ENCODE measurements at regions not wholly inside any gene's neighbourhood (a gene's known extent, or its start where the extent isn't known, plus 50 kb on each side); places are given as distances from the start of the nearest gene placed in this dataset.

DNA sequence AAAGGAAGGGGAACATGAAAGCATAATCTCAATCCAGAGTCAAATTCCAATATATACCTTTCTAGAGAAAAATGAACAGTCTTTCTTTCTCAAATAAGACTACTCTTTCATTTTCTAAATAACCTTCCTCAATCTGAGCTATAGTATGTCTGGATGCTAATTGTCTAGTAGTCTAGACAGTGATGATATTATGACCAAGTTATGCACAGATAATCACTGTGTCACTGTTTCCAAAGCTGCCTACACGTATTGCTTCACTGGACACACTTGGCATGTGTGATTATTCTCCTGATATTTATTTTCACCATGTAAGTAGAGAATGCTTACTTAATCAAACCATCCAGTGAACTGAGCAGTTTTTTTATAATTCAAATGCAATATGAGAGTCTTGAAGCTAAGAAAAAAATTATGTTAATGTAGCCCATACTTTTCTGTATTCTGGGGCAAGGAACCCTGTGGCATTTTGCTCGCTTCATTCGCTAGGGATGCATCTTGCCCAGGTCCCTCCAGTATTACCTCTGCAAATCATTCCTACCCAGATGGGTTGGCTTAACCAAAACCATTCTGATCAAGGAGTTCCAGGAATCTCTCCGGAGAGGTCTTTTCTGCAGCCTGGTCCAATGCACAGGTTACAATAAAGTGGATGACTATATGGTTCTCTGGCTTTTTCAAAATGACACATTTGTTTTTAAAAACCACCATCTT is 303.1 kb upstream of the RUNX1 start:
- DNase-seq = no peak

DNA sequence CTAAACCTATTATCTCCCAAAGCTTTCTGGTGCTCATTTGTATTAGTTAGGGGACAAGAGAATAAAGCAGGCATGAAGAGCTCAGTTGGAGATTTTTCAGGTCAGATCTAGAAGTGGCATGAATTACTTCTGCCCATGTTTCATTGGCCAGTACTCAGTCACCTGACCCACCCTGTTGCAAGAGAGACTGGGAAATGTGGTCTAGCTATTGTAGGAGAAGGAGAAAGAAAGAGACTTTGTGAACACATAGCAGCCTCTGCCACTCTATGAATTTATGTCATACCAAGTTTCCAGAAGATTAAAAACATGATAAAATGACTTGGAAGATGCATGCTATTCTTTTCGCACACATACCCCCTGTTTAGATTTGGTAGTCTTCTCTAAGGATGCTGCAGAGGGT is 302.3 kb upstream of the RUNX1 start:
- no peak for DNase-seq

DNA sequence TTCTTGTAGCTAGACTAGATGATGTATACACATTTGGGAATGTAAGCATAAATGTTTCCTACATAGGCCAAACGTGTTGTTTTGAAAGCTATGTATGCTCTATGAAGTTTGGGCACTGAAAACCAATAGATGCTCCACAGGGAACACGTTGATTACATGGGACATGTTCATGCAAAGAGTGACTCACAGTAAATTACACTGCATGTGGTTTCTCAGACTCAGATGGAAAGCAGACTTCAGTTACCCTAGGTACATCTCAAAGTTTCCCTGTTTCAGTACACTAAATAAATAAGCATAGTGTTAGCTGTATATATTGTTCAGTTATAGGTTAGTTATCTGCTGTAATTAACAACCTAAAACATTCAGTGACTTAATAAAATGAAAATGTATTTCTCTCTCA is 301.9 kb upstream of the RUNX1 start:
- DNase-seq = no peak

DNA sequence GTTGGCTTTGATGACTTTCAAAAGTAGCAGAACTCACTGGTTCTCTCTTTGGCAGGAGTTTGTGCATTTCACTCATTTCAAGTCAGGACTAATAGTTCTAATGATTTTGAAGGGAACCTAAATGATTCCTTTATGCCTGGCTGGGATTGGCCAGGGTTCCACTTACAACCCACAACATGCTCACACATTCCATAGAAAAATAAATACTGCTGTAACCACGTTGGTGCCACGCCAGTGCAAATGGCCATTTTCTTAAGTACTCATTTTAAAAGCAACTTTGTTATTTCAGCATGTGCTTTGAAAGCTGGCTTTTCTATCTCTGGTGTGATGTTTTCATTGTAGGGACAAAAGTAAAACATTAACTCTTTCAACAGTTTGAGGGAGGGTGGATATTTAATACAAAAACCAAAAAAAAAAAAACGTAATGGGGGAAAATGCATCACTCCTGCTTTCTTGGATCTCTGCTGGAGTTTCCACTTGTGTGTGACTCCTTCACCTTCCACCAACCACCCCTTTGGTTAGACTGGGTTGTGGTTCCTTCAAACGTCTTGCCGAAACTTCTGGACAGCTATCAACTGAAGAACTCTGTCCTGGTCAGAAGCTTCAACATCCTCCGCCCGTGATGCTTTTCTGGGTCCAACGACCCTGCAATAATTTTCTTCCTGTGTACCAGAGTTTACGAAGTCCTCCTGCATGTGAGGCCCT is 300.4 kb upstream of the RUNX1 start:
- no peak for DNase-seq

DNA sequence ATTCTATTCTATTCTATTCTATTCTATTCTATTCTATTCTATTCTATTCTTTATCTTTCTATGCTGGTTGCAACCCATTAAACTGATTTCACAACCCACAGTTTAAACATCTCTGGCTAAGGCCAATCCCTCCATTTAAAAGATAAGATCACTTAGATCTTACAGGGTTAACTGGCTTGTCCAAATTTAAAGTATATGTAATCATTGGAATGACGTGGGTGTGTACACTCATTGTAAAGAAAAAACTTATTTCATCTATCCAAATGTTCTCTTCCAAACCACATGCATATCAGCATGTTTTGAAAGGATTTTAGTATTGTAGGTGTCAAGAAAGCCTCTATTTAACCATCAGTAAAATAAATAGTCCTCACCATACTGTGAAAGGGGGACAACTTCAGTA is 299.6 kb upstream of the RUNX1 start:
- no peak for DNase-seq

DNA sequence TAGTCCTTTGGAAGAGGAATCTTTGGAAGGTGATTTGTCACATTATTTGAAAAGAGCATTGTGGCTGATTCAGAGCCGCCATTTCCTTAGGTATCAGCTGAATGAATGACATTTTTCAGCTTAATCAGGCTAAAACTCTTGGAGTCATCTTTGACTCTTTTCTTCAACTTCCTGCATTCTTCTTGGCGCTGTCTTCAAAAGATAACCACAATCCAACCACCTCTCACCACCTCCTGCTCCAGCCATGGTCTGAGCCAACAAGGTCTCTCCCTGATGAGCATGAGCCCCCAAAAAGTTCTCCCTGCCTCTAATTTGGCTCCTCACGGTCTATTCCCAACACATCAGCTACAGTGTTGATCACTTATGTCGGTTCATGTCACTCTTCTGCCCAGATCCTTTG is 297.6 kb upstream of the RUNX1 start:
- no peak for DNase-seq

DNA sequence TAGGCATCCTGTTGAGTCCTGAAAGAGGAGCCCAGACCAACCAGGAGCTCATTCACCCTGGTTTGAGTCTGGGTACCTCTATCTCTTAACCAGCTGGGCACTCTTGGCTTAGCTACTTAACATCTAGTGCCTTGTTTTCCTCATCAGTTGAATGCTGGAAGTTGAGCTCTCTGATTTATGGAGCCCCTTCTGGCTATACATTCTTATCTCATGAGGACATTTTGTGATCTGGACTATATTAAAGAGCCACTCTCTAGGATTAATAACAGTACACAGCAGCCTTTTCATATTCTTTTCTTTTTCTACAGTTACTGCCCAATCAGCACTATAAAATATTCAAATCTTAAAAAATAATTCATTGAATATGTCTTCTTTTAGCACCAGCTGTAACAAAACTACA is 296.9 kb upstream of the RUNX1 start:
- DNase-seq = no peak

DNA sequence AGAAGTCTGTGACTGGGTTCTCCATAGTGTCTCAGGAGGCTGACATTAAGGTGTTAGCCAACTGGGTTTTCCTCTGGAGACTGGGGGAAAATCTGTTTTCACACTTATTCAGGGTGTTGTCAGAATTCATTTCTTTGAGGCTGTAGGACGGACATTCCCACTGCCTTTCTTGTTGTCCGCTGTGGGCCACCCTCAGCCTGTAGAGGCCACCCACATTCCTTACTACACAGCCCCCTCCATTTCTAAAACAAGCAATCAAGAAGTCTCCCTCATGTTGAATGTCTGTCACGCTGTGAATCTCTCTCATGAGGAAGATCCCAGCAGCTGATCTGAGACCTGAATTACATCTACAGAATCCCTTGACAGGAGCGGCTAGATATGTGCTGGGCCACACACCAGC is 295.5 kb upstream of the RUNX1 start:
- no peak for DNase-seq

DNA sequence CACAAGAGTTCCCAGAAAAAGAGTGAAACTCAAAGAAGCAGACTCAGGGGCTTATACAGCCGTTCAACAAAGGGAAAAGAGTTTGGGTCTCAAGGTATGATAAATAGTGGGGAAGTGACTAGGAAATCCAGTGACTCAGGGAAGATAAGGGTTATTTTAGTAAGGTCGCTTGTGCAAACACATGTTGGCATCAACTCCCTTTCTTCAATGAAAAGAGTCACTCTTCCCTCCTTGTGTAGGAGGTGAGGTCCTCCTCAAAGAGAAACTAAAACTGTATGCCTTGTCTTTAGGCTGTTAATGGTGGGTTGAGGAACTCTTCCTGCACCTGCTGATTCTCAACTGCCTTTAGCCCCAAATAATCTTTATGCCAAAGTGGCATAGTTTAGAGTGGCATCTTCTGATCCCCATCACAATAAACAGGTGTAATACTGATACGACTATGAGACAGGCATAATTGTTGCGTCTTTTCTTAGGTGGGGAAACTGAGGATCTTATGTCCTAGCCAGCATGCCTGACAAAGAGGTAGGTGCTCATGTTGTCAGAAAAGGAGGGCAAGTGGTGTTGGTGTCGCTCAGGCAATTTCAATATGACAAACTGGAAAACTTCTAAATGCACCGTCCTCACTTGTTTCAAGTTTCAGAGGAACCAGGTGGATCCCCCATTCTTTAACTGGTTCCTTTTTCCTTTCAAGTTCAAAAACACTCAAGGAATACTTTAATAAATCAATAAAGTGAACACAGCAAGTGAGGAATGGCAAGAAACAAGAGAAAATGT is 294.1 kb upstream of the RUNX1 start:
- no peak for DNase-seq

DNA sequence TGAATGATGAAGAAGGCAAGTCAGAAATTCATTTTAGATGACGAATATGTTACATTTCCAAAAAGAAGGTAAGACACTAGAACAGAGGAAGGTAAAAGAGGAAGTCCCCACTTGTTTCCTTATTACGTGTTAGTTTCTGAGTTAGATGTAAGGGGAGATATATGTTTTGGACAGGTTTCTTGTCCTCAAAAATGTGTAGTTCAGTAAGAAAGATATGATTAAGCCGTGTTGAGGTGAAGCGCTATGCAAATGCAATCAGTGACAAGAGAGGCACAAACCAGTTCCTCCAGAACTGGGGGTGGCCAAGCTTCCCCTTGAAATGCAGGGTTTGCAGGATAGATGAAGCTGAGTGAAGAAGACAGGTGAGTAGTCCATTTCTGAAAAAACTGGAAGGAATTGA is 293.3 kb upstream of the RUNX1 start:
- no peak for DNase-seq

DNA sequence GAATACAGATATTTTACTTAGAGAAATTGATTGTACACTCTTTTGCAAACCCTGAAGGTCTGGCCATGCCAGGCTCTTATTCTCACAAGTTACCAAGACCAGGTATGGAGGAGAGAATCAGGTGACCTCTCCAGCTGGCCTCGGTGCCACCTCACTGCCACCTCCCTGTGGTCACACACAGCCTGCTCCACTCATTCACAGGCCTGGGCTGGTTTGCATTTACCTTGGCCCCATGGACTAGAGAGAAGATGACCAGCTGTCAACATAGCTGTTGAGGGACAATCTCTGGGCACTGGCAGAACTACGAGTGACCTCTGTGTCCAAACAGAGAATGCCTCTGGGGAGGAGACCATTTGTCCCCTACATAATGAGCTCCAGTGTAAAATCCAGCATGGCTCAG is 291.2 kb upstream of the RUNX1 start:
- DNase-seq = no peak

DNA sequence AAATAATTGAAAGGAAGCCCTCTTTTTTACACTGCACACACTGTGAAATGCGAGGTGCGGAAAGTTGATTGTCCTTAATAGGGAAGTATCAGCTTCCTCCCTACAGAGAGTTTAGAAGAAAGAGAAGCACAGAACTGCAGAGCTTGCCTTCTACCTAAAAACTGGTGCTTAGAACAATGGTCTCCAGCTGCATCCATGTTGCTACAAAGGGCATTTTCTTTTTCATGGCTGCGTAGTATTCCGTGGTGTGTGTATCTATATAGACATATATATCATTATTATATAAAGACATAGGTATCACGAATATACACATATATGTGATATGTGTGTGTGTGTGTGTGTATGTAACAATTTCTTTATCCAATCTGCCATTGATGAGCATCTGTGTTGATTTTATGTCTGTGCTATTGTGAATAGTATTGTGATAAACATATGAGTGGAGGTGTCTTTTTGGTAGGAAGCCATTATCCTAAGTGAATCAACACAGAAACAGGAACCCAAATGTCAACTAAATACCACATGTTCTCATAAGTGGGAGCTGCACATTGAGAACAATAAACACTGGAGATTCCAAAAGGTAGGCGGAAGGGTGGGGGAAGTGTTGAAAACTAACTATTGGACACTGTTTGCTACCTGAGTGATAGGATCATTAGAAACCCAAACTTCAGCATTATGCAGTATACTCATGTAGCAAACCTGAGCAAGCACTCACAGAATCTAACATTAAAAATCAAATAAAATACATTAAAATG is 290.0 kb upstream of the RUNX1 start:
- DNase-seq = no peak

DNA sequence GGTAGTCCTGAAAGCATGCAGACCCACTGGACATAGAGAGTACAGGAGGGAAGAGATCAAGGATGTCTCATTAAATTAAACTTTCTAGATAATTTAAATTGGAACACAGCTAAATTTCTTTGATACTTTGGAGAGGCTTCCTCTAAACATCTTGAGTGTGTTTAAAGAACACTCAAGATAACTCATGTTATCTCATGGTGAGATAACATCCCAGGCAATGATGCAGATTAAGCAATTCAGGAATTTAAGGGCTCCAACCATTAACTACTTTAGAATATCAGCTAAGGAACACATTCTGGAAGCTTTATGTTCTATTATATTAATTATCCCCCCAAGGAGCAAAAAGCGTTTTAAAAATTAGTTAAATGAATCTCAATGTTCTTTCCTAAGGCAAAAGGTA is 289.2 kb upstream of the RUNX1 start:
- no peak for DNase-seq

DNA sequence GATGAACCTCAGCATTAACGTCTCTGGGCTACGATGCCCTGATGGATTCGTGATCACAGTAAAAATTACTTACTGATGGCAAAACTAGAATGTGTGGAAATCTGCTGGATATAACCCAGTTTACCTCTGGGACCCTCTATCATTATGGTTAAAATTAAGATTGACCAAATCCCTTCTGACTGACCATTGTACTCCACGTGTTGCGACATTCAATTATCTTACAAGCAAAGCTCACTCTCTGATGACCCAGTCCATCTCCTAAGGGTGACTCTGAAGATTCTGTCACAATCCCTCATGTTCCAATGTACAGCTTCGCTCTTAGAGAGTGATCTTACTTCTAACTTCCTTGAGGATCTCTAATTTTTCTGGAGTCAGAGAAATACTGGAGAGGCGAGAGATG is 288.5 kb upstream of the RUNX1 start:
- DNase-seq = no peak

DNA sequence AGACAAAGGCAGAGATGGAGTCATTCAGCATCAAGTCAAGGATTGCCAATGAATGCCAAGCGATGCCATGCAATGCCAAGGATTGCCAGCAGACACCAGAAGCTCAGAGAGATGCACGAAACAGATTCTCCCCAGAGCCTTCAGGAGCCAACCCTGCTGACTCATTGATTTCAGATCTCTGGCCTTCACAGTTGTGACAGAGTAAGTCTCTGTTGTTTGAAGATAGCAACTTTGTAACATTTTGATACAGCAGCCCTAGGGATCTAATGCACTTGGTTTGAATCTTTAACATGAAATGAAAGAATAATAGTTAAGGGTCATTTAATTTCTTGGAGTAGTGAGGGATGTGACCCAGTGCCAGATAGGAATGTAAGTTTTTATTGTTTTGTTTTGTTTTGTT is 287.4 kb upstream of the RUNX1 start:
- no peak for DNase-seq

DNA sequence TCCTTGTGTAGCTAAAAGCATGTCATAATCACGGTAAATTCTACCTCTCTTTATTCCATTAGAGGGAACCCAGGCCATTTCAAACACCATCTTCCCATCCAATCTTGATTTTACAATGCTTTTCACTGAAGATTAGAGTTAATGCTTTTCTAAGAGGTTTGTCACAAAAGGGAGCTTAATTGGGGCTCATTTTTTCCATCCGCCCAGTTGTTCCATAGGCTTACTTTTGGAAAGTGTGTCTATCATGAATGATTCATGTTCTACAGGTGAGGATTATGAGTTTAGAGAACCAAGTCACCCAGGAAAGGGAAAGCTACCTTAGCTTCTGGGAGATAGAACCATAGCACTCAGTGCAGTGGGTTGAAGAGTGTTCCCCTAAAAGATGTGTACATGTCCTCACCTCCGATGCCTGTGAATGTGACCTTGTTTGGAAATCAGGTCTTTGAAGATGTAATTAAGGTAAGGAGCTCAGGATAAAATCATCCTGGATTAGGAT is 286.9 kb upstream of the RUNX1 start:
- no peak for DNase-seq

DNA sequence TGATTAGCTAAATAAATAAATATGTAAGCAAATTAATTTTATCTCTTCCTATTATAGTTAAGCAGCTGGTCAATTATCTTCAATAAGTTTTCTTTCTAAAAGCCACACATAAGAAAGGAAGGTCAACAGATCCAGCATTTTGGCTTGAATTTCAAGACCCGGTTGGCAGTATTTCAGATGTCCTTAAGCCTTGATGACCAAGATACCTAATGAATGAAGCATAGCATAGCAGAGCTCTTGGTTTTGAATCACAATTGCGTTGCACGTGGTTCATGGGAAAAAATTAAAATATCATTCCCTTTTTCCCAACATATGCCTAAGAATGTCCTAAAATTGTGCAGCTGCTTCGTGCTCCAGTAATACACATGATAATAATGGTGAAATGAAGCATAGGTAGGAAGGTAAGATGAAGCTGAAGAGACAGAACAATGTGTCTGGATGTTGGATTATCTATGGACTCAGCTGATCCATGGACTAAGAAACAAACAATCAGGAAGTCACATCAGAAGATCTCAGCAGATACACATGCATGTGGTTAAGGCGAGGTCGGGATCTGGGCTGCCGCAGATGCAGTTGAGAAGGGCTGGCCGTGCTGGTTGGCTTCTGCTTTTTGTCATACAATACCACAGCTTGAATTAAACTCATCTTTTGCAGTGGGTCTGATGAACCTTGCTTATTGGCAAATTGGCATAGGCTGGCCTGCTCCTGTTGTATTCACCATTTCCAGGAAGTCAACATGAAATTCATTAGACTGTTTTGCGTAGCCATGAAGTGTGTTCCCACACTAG is 284.9 kb upstream of the RUNX1 start:
- no peak for DNase-seq

DNA sequence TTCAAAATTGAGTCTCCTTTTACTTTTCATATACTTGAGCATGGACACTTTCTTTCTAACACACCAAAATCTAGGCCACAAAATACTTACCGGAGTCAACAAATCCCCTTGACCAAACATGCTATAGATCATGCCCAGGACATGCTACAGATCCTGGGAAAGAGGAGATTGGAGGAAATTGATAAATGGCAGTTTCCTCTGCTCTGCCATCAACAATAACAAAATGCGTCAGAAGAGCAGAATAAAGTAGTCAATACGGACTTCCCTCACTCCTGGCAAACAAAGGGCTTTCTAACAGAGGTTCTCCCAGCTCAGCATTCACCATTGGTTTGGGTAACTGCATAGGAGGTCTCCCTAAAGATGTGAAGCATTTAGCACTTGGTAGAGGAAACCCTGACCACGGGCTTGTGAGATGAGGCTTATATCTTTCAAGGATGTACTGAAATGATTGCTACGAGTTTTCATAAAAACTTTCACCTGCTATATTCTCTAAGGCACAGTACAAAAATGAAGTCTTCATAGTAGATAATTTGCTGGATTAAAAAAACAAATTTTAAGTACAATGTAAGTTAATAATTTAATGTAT is 283.8 kb upstream of the RUNX1 start:
- DNase-seq = no peak

DNA sequence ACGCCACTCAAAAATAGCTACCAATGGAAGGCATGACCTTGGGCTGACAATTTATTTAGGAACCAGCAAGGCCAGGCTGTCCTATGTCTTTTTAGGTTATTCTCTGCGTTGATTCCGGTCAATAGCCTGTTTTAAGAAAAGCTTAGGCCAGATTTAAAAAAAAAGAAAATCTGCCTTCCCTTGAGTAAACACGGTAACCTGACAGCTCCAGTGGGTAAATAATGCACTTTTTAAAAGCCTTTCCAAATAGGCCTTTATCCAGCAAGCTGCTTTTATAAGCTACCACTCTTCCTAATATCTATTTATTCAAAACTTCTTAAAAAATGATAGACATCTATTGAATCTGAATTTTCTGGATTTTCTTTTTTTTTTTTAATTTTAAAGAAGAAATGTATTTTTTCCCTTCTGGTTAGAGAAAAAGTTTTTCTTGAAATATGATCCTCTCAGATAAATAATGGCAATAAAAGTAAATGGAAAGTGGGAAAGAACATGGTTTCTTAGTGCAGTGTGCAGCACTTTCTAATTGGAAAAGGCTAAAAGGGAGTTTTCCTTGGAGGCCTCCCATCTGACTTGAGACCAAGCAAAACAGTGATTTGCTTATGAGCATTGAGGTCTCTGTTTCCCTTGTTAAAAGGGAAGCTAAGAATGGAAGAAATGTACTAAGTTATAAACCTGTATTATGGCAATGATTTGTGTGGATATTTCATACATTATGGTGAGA is 281.0 kb upstream of the RUNX1 start:
- no peak for DNase-seq

DNA sequence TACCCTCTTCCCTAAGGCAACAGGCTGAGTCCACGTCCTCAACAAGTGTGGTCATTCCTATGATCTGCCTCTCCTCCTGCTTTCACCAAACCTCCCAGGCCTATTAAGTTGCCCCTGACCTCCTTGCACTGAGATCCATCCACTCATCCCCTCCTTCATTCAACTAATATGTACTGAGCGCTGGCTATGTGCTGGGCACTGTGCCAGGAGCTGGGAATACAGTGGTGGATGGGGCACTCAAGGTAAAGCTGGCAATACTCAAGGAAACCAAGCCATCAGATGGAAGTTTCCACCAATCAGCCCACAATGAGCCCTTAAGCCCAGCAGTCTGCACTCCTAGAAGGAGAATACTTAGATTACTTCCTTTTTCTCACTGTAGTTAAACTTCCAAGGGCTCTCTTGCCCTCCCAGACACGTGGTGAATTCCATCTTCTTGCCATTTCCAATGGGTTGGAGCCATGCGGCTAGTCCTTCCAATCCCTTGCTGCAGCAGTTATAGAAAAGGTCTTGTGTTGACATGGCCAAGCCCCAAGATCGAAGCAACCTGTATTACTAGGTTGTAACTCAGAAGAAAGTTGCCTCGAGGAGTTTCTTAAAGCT is 279.9 kb upstream of the RUNX1 start:
- DNase-seq = no peak

DNA sequence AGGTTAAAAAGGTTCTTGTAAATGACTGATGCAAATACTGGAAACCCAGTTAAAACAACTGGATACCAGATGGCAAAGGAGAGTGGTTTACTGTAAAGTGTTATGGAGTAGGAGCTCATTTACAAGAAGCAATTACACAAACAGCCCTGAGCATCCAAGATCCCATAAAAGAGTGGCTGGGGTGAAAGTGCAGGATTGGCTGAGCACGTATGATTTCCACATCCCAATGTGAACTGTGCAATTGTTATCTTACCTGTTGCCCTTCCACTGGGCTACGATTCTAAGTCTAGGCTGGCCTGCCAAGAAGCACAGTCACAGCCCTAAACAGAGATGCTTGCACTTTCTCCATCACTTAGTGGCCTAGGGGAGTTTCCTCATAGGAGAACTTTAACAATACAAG is 277.6 kb upstream of the RUNX1 start:
- peak in 1 of 2 experiments; percentile 48 for DNase-seq

Data from NCI-H526 (cell line).